CD4-positive, alpha-beta T cell (primary cell): ENCODE measurements at regions not wholly inside any gene's neighbourhood (a gene's known extent, or its start where the extent isn't known, plus 50 kb on each side); places are given as distances from the start of the nearest gene placed in this dataset.

Experiments used
- ATAC-seq: fragments of 200-7000 bp; cut with Tn5 transposase; one replicate; pipeline ENCODE4 v1.10.0; 2022; ENCODE audit warnings: mild to moderate bottlenecking; ENCODE audit not compliant: poor library complexity
- CTCF ChIA-PET: fragments of 350-600 bp; sonication (Branson Sonifier 250); formaldehyde crosslinking; loops from one replicate; lab custom pipeline; 2021; ENCODE audit warnings: antibody characterized with exemption, inconsistent platforms; lab: Charles Lee
- POLR2A ChIA-PET: fragments of 350-600 bp; sonication (Branson Sonifier 250); formaldehyde crosslinking; loops from one replicate; lab custom pipeline; 2021; ENCODE audit warnings: antibody characterized with exemption, inconsistent platforms; lab: Charles Lee
- DNase-seq, 14 experiments: peaks; one replicate each; pipeline ENCODE4 v3.0.0-alpha.2; 2013 to 2020; ENCODE audit warnings: mixed read lengths in 2 of 14
- H3K27ac ChIP-seq, 2 donors: one replicate each; pipeline versions ENCODE4 v1.5.1 to v1.7.0; 2013; ENCODE audit warnings: low read length in 2 of 2, low read depth in 1 of 2, mild to moderate bottlenecking in 1 of 2
- H3K27me3 ChIP-seq, 2 experiments: 1 replicate in 1 of 2; 2 replicates in 1 of 2; pipeline versions ENCODE4 v1.6.1 to v1.7.0; 2013; ENCODE audit warnings: low read length in 2 of 2, control low read depth in 1 of 2, mild to moderate bottlenecking in 1 of 2, moderate library complexity in 1 of 2; ENCODE audit not compliant: insufficient read depth in 2 of 2, control insufficient read depth in 1 of 2
- H3K36me3 ChIP-seq: one replicate; pipeline ENCODE4 v1.6.1; 2013; ENCODE audit warnings: low read length, control low read depth; ENCODE audit not compliant: insufficient read depth
- H3K4me1 ChIP-seq: one replicate; pipeline ENCODE4 v1.6.1; 2013; ENCODE audit warnings: low read length, control low read depth; ENCODE audit not compliant: insufficient read depth
- H3K4me3 ChIP-seq: one replicate; pipeline ENCODE4 v1.5.1; 2013; ENCODE audit warnings: mild to moderate bottlenecking, low read length, moderate library complexity
- H3K9me3 ChIP-seq, 2 experiments: 1 replicate in 1 of 2; 2 replicates in 1 of 2; pipeline versions ENCODE4 v1.6.1 to v1.7.0; 2013; ENCODE audit warnings: low read length in 2 of 2, mild to moderate bottlenecking in 2 of 2, control low read depth in 1 of 2, moderate library complexity in 1 of 2; ENCODE audit not compliant: control insufficient read depth in 1 of 2, insufficient read depth in 1 of 2
- H3K27ac Mint-ChIP-seq: one replicate; pipeline ENCODE4 v1.8.0; 2020; ENCODE audit warnings: mixed read lengths
- H3K27me3 Mint-ChIP-seq: one replicate; pipeline ENCODE4 v1.8.0; 2021; ENCODE audit warnings: mixed read lengths
- H3K36me3 Mint-ChIP-seq: one replicate; pipeline ENCODE4 v1.8.0; 2021; ENCODE audit warnings: low read depth, mixed read lengths
- H3K4me1 Mint-ChIP-seq: one replicate; pipeline ENCODE4 v1.8.0; 2021; ENCODE audit warnings: low read depth, mixed read lengths
- H3K4me3 Mint-ChIP-seq: one replicate; pipeline ENCODE4 v1.8.0; 2020; ENCODE audit warnings: mild to moderate bottlenecking, mixed read lengths
- H3K9me3 Mint-ChIP-seq: one replicate; pipeline ENCODE4 v1.8.0; 2020; ENCODE audit warnings: mixed read lengths
- intact Hi-C, 2 experiments: fragments of 100-400 bp; cut with DNase I in 1 of 2; cut with micrococcal nuclease in 1 of 2; formaldehyde crosslinking; loops; one replicate each; pipeline versions ENCODE4 v1.15.1 to v1.9.0; 2023 to 2025; cut with DNase I, micrococcal nuclease
- TF ChIP-seq, protein P1 (sequence below): fragments of 200-600 bp; IDR thresholded peaks from one replicate; pipeline ENCODE4 v1.8.0; 2022; ENCODE audit warnings: antibody characterized with exemption, mild to moderate bottlenecking

GRCh38 chr3:153029350-153029749 is 132.7 kb upstream of the RAP2B start:
- Mint-ChIP-seq H3K4me1 (no peaks in the 10 kb centered on the region), H3K27ac (no peak overlapping the region), H3K9me3 (no peaks in the 10 kb centered on the region), H3K4me3 (no peak overlapping the region), H3K27me3 (peaks cover 4% of the 10 kb centered on the region), H3K36me3 (no peaks in the 10 kb centered on the region)
- Histone ChIP-seq H3K4me1 (no peaks in the 10 kb centered on the region), H3K27ac (no peak overlapping the region), H3K27me3 (peaks cover 0 to 5% of the 10 kb centered on the region in 2 experiments), H3K9me3 (no peaks in the 10 kb centered on the region), H3K4me3 (no peak overlapping the region), H3K36me3 (no peaks in the 10 kb centered on the region)
- ChIA-PET POLR2A (no interaction called here), CTCF (interaction anchor here (0.9 kb wide), 1 partner anchor 739 kb away, joined by 4 read pairs; no protein-coding TSS in a partner anchor)
- intact Hi-C loops, result loop anchor here (5.0 to 10.0 kb wide), 6 partner anchors 568 to 1223 kb away; no protein-coding TSS in a partner anchor
- ATAC-seq (no peak), DNase-seq (no peak)
- TF ChIP-seq, protein P1, sequence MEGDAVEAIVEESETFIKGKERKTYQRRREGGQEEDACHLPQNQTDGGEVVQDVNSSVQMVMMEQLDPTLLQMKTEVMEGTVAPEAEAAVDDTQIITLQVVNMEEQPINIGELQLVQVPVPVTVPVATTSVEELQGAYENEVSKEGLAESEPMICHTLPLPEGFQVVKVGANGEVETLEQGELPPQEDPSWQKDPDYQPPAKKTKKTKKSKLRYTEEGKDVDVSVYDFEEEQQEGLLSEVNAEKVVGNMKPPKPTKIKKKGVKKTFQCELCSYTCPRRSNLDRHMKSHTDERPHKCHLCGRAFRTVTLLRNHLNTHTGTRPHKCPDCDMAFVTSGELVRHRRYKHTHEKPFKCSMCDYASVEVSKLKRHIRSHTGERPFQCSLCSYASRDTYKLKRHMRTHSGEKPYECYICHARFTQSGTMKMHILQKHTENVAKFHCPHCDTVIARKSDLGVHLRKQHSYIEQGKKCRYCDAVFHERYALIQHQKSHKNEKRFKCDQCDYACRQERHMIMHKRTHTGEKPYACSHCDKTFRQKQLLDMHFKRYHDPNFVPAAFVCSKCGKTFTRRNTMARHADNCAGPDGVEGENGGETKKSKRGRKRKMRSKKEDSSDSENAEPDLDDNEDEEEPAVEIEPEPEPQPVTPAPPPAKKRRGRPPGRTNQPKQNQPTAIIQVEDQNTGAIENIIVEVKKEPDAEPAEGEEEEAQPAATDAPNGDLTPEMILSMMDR, result no peak

DNA sequence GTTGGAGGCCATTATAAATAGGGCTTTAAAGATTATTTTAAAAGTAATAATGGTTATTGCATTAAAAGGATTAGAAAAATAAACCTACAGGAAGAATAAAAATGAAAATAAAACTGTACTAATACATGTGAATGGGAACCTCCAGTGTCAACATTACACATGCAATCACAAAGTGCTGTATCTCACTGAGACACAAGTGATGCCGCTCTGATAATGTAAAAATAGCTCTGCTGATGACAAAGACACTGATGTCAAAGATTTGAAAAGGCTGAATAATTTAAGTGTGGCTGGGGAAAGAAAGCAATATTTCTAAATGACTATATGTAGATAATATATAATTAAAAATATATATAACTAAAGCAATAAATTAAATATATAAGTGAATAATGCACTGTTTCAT is 129.1 kb upstream of the RAP2B start:
- H3K9me3 Mint-ChIP-seq, result no peaks in the 10 kb centered on the region
- Histone ChIP-seq H3K4me3 (no peak overlapping the region), H3K27ac (no peak overlapping the region), H3K27me3 (peaks cover 0 to 4% of the 10 kb centered on the region in 2 experiments), H3K9me3 (no peaks in the 10 kb centered on the region), H3K4me1 (no peaks in the 10 kb centered on the region), H3K36me3 (no peaks in the 10 kb centered on the region)
- no peak for ATAC-seq
- H3K4me1 Mint-ChIP-seq, result no peaks in the 10 kb centered on the region
- ChIA-PET POLR2A (no interaction called here), CTCF (no interaction called here)
- H3K27me3 Mint-ChIP-seq, result peaks cover 4% of the 10 kb centered on the region
- no peak overlapping the region for H3K4me3 Mint-ChIP-seq
- TF ChIP-seq, protein P1, result no peak
- intact Hi-C loops, result no loop called here
- DNase-seq, result no peak
- H3K36me3 Mint-ChIP-seq, result no peaks in the 10 kb centered on the region
- no peak overlapping the region for H3K27ac Mint-ChIP-seq

- H3K4me1 Mint-ChIP-seq, result no peaks in the 10 kb centered on the region
- Histone ChIP-seq H3K27ac (no peak overlapping the region), H3K36me3 (no peaks in the 10 kb centered on the region), H3K9me3 (no peaks in the 10 kb centered on the region), H3K27me3 (no peaks in the 10 kb centered on the region), H3K4me1 (no peaks in the 10 kb centered on the region), H3K4me3 (no peak overlapping the region)
- ChIA-PET CTCF (interaction anchor here (0.5 kb wide), 1 partner anchor 173 kb away, joined by 3 read pairs; no protein-coding TSS in a partner anchor), POLR2A (no interaction called here)
- TF ChIP-seq, protein P1, result no peak
- no peak for ATAC-seq
- H3K36me3 Mint-ChIP-seq, result no peaks in the 10 kb centered on the region
- no peak overlapping the region for H3K27ac Mint-ChIP-seq
- H3K27me3 Mint-ChIP-seq, result no peaks in the 10 kb centered on the region
- intact Hi-C loops, result no loop called here
- H3K4me3 Mint-ChIP-seq, result no peak overlapping the region
- no peak for DNase-seq
- no peaks in the 10 kb centered on the region for H3K9me3 Mint-ChIP-seq
These were observed 125.2 kb upstream of the RAP2B start for GRCh38 chr3:153036846-153037245.
